ENCODE measurements at regions not wholly inside any gene's neighbourhood (a gene's known extent, or its start where the extent isn't known, plus 50 kb on each side); places are given as distances from the start of the nearest gene placed in this dataset.

DNA sequence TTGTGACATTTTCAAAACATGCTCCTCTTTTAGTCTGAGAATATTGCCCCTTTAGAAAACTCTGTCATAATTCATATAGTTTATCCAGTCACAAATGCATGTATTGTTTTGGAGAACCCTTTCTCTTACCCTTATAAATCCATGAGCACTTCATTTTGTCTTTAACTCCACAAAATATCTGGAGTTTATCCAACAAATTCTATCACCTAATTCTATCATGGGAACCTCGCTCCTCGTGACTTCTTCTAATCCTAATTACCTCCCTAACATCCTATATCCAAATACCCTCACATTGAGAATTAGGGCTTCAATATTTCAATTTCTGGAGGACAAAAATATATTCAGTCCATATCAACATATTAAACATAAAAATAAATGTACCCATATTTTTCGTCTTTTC is 1565.9 kb downstream of the ARAP2 start:
- no peak for DNase-seq (ENCODE audit: low spot score)

GRCh38 chr4:34679228-34679627 is 1565.1 kb downstream of the ARAP2 start:
- no peak for DNase-seq (ENCODE audit: low spot score)

- DNase-seq (ENCODE audit: low spot score): no peak
These were observed 1534.8 kb downstream of the ARAP2 start for GRCh38 chr4:34709564-34709963.

DNA sequence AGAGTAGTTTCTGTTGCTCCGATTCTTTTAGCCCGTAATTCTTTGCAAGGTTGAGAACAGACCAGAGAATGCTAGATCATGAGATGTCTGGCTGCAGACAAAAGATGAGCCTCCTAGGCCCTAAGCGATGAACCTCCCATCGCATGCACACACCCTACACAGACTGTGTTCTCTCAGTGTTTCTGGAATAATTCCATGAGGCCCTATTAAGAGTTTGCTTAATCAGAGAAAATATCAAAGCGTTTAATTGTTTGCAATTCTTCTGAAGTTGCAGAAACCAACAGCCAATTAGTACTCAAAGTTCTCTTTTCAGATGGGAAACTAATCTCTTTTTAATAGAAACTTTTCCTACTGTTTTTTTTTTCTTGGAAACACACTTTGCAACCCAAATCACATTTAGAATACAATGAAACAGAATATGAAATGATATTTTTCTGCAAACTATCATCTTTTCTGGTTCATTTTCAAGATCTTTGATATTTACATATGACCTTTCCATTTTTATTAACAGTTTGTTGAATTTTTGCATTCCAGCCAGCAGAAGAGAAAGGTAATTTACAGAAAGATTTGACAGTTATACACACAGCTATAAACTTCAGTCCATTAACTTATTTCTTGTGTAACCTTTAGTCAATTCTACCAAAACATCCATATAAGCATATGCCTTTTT is 1525.6 kb downstream of the ARAP2 start:
- DNase-seq (ENCODE audit: low spot score): no peak

- peak; percentile 53 for DNase-seq (ENCODE audit: low spot score)
These were observed 1523.7 kb downstream of the ARAP2 start for GRCh38 chr4:34720571-34720970.

- DNase-seq (ENCODE audit: low spot score): no peak
These were observed 1522.5 kb downstream of the ARAP2 start for GRCh38 chr4:34721835-34722234.

DNA sequence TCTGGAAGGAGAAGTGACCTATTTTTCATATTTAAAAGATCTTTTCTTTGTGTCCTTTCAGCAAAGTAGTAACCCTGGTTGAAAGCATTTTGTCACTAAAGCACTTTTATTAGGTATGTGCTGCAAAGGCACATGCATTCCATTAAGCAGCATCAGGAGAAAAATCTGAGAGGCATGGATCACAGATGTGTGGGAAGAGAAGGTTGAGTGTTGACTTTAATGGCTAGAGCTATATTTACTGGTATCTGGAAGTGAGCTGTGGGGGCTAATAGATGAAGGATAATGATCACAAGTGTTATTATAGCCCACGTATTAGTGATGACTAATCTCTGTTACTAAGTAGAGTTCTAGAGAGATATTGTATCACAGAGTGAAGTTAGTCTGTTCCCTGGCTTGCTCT is 1520.7 kb downstream of the ARAP2 start:
- DNase-seq (ENCODE audit: low spot score): no peak

GRCh38 chr4:34724491-34724890 is 1519.8 kb downstream of the ARAP2 start:
- no peak for DNase-seq (ENCODE audit: low spot score)

GRCh38 chr4:34731070-34731469 is 1513.2 kb downstream of the ARAP2 start:
- DNase-seq (ENCODE audit: low spot score): no peak

DNA sequence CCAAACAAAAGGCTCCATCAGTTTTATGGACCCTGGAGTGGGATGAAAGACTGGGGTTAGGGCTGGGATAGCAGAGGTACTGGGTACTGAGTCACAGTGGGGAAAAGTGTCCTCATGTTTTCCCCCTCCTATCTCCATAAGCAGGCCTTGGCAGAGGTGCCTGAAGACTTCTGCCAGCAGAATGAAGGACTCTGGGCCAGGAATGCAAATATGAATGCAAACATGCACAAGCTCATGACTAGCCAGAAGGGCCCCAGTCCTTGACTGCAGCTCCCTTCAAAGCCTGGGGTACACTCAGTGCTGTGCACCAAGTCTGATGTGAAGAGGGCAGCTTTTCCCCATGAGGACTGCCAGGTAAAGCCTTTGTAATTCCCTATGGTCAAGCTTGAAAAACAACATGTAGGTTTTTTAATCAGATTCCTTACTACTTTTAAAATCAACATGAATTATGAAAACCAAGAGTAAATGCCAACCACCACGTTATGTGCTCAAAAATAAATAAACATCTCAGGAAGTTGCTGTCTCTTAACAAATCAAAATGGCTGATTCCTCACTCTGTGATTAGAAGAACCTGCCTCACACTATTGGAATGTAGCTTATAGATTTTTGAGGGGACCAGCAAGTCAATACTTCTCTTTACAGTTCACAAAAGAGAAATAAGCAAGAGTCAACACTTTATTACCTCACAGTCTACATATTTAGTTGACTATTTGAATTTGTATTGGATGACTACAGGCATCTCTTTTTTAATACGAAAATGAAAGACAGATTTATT is 1512.0 kb downstream of the ARAP2 start:
- DNase-seq (ENCODE audit: low spot score): no peak

DNA sequence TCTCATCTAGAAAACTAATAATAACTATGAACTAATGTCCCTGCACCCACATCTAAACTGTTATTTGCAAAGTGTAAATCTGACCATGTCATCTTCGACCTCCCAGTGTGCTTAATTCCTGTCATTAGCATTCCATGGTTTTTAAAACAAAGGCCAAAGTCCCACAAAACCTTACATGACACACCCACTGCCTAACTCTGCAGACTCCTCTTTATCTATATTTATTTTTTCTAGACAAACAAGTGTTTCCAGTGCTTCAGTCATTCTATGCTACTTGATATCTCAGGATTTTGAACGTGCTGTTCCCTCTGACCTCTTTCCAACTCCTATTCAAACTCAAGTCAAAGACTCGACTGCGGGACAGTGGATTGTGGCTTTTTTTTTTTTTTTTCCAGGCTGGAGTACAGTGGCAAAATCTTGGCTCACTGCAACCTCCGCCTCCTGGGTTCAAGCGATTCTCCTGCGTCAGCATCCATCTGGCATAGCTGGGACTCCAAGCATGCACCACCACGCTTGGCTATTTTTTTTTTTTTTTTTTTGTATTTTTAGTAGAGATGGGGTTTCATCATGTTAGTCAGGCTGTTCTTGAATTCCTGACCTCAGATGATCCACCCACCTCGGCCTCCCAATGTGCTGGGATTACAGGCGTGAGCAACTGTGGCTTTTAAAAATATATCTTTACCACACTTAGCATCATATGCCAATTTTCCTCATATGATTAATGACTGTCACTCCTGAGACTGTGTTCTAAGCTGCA is 1511.0 kb downstream of the ARAP2 start:
- DNase-seq (ENCODE audit: low spot score): no peak

GRCh38 chr4:34766935-34767334 is 1477.4 kb downstream of the ARAP2 start:
- DNase-seq (ENCODE audit: low spot score): no peak

- peak; percentile 10 for DNase-seq (ENCODE audit: low spot score)
These were observed 1476.9 kb downstream of the ARAP2 start for GRCh38 chr4:34767407-34767806.

DNA sequence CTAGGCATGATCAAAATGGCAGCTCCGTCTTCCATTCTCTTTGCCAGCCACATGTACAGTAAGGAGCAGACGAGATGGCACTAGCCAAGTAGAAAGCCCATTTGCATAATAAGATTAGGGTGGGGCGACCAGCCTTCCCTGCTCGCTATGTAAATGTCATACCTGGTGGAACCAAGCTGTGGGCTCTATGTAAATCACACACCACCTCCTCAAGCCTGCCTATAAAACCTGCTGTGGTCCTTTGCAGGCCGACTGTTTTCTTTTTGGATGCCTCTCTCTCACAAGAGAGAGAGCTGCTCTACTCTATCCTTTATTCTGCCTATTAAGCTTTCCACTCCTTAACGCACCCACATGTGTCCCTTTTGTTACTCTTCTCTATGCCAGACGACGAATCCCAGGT is 1472.7 kb downstream of the ARAP2 start:
- no peak for DNase-seq (ENCODE audit: low spot score)

DNA sequence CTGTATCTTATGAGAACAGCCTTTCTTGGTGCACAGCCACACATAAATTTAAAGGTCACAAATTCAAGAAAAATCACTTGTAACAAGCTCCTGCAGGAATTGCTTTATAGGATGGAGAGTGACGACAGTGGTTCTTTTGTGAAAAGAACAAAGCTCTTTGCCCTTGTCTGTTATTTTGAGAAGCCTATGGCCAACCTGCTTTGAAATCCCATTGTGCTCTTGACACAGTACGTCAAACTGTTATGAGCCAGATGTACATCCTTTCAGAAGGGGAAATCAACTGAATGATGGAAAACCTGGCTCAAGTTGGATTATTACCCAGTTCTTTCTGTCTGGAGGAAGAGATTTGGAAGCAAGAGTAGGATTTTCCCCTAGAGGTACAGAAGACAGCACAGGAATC is 1454.2 kb downstream of the ARAP2 start:
- no peak for DNase-seq (ENCODE audit: low spot score)

GRCh38 chr4:34791209-34791608 is 1453.1 kb downstream of the ARAP2 start:
- no peak for DNase-seq (ENCODE audit: low spot score)

DNA sequence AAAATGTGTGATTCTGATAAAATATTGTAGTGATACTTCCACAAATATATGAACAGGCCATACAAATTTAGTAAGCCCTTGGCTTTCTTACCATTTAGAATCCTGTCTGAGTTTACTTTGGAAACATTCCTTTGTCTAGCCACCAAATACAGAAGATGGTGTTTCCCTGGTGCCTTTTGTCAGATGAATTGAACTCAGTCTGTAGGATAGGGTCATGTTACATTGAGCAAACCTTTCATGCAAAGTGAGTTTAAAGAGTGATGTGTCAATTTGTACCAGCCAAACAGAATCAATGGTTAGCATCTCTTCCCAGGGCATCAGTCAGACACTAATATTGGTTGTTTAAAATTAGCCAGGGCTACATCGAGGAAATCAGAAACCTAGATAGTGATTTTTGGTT is 1443.4 kb downstream of the ARAP2 start:
- no peak for DNase-seq (ENCODE audit: low spot score)

GRCh38 chr4:34814266-34814665 is 1430.0 kb downstream of the ARAP2 start:
- no peak for DNase-seq (ENCODE audit: low spot score)

DNA sequence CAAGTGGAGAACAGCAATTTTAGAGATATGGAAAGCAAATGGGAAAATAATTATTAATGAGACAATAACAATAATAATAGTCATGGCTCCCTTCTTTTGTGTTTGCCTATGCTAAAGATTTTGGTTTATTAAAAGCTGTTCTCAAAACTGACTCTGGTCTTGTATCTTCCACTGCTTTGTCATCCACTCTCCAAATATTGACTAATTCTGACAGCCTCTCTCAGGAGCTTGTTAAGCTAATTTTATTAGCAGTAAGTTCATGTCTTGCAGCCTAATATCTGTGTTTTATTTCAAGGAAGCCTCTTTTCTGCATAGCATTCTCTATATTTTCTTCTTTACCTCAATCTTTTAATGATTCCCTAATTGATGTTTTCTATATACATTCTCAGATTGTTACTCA is 1419.8 kb downstream of the ARAP2 start:
- no peak for DNase-seq (ENCODE audit: low spot score)

DNA sequence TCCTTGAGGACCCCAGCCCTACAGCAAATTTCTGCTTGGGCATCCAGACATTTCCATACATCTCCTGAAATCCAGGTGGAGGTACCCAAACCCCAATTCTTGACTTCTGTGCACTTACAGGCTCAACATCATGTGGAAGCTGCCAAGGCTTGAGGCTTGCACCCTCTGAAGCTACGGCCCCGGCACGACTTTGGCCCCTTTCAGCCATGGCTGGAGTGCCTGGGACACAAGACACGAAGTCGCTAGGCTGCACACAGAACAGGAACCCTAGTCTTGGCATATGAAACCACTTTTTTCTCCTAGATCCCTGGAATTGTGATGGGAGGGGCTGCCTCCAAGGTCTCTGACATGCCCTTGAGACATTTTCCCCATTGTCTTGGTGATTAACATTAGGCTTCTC is 1417.7 kb downstream of the ARAP2 start:
- DNase-seq (ENCODE audit: low spot score): no peak

DNA sequence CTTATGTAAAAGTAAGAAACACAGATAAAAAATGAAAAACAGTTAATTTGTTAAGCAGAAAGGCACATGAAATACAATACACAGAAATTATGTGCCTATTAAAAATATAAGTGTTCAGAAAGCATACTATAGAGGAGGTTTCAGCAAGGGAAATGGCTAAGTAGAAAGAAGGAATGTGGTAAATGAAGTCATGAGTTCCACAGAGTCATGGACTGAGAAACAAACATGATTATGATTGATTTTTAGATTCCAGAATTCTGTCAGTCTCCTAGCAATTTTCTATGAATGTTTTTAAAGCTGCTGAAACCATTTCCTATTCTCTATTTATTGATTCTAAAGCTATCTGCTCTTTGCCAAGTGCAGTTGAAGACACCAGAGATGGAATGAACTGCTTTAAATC is 1398.4 kb downstream of the ARAP2 start:
- no peak for DNase-seq (ENCODE audit: low spot score)

GRCh38 chr4:34850421-34850820 is 1393.9 kb downstream of the ARAP2 start:
- DNase-seq (ENCODE audit: low spot score): no peak

GRCh38 chr4:34850968-34851367 is 1393.3 kb downstream of the ARAP2 start:
- DNase-seq (ENCODE audit: low spot score): no peak
